HG02938 (cell line): ENCODE measurements at regions not wholly inside any gene's neighbourhood (a gene's known extent, or its start where the extent isn't known, plus 50 kb on each side); places are given as distances from the start of the nearest gene placed in this dataset.

Experiments used
- ATAC-seq: cut with Tn5 transposase; IDR thresholded peaks from one replicate; pipeline ENCODE4 v1.9.1; 2021; ENCODE audit warnings: mild to moderate bottlenecking, moderate library complexity; ENCODE audit not compliant: unreplicated experiment

DNA sequence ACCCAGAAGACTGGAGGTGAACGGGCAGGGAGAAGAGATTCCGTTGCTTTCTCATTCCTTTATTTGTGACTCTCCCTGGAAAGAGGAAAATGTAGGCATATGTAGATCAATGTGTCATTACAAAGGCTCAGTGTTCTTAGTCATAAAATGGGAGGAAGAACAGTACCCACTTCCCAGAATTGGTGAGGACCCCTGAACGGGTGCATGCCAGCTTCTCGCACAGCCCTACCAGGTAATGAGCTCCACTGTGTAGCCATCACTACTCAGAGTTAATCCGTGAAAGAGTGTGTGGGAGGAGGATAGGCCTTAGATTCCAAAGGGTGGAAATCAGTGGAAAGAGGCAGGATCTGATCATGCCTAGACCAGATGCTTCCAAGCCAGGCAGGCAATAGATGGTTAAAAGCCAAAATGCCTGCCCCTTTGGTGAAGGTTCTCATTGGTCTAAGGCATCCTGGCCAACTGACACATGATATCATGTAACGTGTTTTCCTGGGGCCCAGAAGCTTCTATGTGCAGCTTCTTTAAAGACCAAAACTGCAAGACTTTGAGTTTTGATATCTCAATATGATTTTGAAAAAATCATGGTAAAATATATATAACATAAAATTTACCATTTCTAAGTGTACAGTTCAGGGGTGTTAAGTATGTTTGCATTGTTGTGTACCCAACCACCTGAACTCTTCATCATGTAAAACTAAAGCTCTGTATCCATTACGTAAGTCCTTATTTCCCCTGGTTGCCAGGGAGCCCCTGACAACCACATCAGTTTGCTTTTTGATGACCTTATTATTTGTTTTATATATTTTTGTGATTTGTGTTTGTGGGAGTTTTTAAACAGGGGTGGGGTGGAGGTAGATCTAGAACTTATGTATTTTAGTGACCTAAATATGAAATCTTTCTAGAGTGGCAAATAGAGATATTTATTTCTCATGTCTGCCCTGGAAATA lies 402.2 kb upstream of the CFAP20DC start:
- ATAC-seq: no peak

DNA sequence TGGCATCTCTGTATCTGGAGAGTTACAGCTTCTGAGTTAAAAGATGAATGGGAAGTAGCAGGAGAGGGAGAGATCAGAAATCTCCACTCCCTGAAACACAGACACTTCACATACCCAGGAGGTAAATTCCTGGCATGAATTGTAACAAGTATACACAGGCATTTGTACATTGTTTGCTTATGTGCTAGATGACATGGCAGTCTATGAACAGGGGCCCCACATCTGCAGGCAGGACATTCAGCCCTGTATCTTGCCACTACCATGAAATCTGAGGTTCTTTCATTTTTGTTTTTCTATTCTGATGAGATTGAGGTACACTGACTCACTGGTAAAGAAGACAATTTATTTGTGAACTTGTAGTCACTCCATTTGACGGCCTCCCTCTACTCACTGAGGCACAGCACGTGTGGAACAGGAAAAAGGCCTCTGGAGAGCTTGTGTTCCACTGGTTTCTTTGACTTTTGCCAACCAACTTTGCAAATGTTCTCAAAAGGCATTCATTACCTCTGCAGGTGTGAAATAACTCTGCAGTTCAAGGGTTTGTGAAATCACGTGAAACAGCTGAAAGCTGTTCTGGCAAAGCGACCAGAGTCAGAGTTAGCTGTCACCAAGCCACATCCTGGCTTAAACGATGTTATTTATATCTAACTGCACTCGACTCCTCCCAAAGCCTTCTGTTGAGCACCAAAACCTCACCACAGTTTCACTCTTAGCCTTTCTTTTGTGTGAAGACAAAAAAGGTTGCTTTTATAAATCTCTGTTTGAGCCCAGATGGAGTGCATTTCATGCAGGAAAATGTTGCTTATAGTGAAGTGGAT lies 401.3 kb upstream of the CFAP20DC start:
- peak; percentile 98 for ATAC-seq

DNA sequence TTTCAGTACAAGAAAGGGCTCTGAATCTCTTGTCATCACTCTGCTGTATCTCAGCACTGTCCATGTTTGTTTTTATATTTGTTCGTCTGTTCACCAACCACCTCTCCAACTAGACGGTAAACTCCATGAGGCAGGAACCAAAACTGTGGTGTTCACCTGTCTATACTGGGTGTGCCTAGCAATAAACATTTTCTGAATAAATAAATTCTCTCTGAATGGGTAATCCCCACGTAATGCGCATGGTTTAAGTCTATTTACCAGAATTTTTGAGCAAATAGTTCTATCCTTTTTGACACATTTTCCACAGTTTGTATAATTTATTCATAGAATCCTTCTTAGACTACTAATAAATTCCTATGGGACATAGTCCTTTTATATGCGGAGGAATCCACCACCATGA lies 400.6 kb upstream of the CFAP20DC start:
- no peak for ATAC-seq

DNA sequence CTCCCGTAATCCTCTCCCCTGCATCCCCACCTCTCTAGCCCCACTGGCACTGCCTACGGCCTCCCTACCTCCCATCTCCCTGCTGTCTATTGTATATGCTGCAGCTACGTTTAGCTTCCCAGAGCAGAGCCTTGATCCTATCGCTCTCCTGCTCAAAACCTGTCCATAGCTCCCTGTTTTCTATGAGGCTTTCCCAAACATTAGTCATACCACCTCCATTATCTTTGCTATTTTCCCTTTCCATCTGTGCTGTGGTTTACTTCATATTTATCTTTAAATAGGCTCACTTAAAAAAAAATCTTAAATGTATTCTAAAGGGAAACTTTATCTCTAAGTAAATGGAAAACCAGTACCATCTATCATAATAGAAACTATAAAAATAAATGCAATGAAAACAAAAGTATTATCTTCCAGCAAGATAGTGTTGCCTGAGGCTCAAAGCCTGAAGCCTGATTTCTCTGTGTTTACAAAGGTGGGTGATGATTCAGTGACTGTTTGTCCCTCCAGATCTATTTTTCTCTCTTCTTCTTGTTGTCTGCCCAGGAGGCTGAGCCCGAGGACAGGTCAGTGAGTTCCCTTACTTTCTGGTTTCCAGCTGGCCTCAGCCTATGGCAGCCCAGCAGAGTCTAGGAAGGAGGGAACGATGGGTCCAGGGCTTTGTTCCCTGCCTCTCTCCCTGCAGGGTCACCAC lies 397.1 kb upstream of the CFAP20DC start:
- ATAC-seq: no peak

DNA sequence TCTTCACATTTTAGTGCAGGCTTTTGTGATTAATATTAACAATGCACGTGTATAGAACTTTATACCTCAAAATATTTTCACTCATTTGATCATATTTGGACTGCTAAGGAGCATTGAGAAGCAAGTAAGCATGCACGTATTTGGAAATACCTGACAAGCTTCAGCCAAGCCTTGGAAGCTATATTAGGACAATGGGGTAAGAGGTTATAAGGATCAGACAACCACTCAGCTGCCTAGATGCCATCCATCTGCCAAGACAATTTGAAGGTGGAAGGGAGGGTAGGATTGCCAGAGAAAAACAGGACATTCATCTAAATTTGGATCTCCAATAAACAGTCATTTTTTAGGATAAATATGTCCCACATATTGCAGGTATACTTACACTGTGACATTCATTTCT lies 394.9 kb upstream of the CFAP20DC start:
- ATAC-seq: no peak

DNA sequence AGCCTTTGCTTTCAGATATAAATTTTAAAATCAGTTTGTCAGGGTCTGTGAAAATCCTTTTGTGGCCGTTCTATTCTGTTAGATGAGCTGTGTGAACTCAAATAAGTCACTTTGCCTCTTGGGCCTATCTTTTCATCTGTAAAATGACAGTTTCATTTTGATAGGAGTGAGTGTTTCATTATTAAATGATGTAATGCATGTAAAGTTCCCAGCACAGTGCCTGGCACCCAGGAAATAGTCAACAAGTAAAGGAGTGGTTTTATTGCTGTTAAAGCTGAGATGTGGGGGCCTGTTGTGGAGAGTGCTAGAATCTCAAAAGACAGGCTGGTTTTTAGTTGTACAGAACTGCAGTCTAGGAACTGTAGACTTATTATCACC lies 394.5 kb upstream of the CFAP20DC start:
- no peak for ATAC-seq

DNA sequence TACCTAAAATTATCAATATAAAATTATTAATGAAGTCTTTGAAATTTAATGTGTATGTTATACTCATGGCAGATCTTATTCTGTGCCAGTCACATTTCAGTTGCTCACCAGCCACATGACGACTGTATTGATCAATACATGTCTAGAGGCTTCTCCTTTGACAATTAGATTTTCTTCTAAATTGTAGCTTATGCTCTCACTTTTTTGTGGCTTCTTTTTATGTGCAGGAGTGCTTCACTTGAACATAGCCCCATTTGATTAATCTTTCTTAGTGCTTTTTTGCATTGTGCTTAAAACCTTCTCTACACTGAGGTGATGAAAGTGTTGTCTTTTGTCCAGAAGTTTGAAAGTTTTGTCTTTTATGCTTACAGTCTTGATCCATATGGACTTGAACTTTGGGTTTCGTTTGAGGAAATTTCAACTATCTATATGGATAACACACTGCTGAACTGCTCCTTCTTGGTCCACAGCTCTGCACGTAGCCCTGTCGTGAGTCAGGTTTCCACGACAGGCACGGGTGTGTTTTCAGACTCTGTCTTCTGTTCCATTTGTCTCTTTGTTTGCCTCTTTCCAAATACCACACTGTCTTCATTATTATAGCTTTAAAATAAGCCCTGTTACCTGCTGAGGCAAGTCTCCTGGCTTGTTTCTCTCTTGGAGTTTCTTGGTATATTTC lies 393.9 kb upstream of the CFAP20DC start:
- no peak for ATAC-seq

DNA sequence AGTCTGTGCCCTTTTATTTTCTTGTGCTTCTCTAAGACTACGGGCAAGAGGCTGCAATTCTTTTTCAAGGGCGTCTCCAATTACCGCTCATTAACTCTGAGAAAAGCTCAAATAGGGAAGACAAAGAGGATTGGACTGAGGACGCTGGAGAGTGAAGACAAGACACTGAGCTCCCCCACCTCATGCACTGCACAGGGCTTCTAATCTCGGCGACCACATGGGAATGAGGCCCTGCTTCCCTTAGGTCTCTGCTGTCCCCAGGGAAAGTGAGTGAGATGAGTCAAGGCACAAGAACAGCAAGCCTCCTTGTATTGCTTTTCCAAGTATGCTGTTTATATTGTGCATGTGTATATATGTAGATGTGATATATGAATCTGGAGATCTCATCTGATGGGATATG lies 392.2 kb upstream of the CFAP20DC start:
- no peak for ATAC-seq

DNA sequence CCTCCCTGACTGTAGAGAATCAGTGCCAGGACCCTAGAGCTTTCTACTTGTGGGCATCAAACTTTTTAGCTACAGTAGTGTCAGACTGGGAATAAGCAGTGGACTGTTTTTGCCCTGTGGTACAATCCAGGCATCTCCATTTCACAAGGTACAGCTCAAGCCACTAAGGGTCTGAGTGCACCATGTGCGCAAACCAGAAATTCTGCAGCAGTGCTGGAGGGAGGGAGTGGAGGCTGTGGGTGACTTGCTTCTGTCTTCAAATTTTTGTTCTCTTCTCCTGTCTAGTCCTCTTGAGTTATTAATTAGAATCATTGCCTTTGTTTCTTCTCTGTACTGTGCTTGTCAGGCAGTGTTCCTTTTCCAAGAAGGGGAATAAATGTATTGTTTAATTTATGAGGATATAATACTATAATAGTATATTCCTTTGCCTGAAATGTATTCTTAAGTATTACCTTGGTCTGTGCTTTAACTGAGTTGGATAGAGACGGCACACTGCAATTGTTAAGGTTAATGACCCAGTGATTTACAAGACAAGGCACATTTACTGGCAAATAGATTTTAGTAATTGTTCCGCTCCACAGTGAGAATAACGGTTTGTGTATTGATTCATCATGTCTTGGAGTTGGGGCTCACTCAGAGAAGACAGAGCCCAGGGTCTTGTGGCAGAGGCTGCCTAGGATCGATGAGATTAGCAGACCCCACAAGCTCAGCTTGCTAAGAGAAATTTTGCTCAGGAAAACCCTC lies 390.6 kb upstream of the CFAP20DC start:
- ATAC-seq: no peak

DNA sequence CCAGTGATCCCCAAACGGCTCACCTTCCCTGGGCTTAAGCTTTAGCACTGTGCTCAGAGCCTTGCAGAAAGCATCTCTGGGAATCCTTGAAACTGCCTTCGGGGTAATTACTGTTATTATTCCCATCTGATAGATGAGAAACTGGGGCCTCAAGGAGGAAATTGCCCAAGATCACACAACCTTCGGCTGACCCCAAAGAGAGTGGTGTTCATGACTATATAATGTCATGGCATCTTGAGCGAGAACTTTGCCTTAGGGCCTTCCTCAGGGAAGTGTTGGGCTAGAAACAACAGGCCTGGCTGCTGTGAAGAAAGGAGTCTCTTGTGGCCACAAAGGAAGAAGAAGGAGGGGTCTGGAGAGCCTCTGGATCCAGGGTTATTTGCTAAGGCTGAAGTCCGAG lies 388.7 kb upstream of the CFAP20DC start:
- no peak for ATAC-seq

DNA sequence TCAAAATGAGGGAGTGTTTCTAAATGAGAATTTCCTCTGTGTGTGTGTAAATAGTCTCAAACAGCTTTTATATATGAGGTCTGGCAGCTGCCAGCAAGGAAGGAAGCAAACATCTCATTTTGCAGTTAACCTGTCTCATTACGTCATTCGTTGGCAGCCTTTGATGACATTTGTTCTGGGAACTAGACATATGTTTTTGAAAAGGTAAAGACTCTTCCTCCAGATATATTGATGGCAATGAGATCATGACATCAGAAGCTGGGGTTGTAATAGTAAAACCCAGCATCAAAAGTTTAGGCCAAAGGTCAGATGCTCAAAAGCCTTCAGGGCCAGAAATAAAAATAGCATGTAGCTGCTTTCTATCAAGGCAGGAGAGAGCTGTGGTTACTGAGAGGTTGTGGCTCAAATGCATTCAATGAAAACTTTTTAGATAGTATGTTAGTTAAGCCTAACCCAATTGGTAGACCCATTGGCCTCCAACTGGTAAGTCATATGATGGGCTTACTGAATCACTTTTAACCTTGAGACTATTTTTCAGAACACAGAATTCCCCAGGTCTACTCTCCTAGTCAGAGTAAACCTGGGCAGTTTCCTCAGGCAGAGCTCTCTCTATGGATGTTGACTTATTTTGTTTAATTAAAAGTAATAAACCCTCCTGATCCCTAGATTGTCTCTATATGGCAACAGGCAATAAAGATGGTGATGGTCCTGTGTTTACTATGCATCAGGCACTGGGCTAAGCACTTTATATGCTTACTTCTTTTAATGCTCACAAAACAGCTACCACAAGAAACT lies 386.5 kb upstream of the CFAP20DC start:
- ATAC-seq: no peak

DNA sequence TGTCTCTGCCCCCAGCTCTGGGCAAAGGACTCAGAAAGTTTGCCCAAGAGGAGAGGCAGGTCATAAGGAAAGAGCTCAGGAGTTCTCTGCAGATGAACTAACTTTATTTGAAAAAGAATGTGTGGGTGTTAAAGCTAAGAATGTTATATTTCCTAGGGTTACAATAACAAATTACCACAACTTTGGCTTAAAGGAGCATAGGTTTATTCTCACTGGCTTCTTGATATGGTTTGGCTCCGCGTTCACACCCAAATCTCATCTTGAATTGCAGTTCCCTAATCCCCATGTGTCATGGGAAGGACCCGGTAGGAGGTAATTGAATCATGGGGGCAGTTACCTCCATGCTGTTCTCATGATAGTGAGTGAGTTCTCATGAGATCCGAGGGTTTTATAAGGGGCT lies 383.7 kb upstream of the CFAP20DC start:
- ATAC-seq: no peak

DNA sequence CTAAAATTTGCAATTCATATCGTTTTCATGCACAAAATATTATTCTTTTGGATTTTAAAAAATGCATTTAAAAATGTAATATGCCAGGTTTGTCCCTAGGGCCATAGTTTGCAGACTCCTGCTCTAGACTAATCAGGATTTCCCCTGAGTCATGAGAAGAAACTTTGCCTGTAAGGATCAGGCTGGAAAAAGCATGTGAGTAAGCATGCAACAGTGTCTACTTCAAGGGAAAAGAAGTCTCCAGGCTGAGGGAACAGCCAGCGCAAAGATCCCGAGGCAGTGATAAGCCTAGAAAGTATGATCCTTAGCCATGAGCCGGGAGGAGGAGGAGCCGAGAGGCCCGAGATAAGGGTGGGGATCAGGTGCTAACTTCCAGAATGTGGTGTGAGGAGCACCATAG lies 382.8 kb upstream of the CFAP20DC start:
- ATAC-seq: no peak

DNA sequence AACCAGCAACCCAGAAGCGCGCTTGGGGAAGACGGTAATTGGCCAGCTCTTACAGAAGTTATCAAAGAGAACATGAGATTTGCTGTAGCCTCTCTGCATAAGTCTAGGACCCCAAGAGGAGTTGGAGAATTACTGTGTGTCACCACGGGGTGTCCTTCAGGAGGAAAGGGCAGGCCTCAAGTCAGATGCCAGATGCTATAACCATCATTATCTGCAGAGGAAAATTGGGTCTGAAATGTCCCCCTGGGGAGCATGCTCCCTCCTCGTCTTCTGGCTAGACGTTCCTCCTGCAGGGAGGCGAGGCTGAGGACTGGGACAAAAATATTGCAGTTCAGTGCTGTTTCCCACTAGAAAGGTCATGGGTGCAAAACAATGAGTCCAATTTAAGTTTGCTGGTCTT lies 380.5 kb upstream of the CFAP20DC start:
- no peak for ATAC-seq

DNA sequence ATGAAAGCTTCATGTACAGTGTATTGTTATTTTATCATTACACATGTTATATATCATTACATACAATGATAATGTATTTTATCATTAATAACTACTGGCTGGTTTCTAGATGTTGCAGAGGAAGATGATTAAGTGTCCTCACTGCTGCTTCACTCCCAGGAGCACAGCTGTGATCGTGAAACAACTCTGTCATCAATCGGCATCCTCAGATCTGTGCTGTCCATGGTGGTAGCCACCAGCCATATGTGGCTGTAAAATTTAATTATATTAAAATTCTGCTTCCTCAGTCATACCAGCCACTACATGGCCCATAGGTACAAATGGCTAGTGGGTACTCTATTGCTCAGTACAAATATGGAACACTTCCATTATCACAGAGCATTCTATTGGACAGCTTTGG lies 379.4 kb upstream of the CFAP20DC start:
- ATAC-seq: no peak

DNA sequence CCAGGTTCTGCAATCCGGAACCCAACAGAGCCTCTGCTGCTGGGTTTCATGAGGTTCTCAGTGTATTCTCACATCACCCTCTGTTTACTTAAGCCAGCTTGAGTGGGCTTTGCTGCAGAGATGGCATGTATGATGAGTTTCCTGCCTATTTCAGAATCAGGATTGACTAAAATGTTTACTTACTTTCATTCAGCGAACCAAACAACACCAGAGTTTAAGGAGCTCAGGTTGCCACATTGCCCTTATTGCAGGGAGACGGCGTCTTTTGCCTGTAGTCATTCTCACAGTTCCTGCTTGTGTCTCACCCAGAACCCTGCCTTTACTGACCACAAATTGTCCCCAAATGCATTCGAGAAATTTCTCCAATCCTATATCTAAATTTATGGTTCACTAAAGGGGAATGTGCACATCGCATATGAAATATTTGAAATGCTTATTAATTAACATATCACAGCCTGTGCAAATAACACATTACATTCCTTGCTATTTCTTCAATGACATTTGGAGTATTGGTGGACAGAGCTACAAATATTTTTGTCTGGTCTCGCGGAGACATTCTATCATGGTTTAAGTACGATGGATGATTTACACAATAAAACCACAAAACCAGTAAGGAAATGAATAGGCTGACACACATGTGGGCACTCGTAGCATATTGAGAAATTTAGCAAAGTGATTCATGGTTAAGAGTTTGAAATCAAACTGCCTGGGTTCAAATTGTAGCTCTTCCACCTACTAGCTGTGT lies 377.2 kb upstream of the CFAP20DC start:
- ATAC-seq: no peak

DNA sequence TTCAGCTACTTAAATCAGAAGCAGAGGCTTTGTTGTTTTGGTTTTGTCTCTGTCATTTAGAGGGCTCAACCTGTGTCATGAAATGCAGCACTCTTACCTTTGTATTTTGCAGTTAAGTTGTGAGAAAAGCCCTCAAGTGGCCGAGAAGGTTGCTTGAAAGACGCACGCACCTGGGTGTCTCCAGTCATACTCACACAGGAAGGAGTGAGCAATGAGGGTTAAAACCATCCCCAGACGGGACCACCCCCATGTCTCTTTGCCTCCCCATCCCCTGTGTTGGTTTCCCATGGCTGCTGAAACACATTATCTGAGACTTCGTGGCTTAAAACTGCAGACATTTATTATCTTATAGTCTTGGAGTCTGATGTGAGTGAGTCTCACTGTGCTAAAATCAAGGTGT lies 376.1 kb upstream of the CFAP20DC start:
- ATAC-seq: no peak

DNA sequence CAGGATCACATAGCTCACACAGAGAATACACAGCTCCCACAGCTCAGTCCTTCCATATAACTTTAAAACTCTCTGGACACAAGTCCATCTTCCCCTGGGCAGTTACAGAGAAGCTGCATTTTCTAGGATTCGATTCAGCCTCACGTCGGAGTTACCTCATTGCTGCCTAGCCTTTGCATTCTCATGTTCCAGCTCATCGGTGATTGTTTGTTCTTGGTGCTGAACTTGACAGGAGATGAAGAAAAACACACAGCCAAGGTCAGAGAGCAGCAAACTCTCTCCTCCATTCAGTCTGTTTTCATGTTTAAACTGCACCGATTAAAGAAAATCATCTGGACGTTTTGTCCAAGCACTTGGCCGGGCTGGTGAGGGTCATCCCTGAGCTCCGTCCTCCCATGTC lies 375.5 kb upstream of the CFAP20DC start:
- no peak for ATAC-seq
